ENCODE measurements at regions not wholly inside any gene's neighbourhood (a gene's known extent, or its start where the extent isn't known, plus 50 kb on each side); places are given as distances from the start of the nearest gene placed in this dataset.

- BruUV-seq (replicated peaks), result no TSS peak
- ChIA-PET CTCF (no interaction called here), POLR2A (ENCODE audit: unreplicated experiment) (no interaction called here)
- TF ChIP-seq, protein P1, sequence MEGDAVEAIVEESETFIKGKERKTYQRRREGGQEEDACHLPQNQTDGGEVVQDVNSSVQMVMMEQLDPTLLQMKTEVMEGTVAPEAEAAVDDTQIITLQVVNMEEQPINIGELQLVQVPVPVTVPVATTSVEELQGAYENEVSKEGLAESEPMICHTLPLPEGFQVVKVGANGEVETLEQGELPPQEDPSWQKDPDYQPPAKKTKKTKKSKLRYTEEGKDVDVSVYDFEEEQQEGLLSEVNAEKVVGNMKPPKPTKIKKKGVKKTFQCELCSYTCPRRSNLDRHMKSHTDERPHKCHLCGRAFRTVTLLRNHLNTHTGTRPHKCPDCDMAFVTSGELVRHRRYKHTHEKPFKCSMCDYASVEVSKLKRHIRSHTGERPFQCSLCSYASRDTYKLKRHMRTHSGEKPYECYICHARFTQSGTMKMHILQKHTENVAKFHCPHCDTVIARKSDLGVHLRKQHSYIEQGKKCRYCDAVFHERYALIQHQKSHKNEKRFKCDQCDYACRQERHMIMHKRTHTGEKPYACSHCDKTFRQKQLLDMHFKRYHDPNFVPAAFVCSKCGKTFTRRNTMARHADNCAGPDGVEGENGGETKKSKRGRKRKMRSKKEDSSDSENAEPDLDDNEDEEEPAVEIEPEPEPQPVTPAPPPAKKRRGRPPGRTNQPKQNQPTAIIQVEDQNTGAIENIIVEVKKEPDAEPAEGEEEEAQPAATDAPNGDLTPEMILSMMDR (conservative IDR thresholded peaks at IDR 0.05; ENCODE audit: low read depth, low read length), result peak; percentile 85
- TF ChIP-seq EZH2 (IDR thresholded peaks at IDR 0.05; ENCODE audit: low read length, unreplicated experiment) (no peak), EZH2phosphoT487 (IDR thresholded peaks at IDR 0.05; ENCODE audit: borderline replicate concordance, low read length) (no peak)
- intact Hi-C loops (cut with micrococcal nuclease), result loop anchor here (1.0 to 10.0 kb wide), 6 partner anchors 58 to 418 kb away; no protein-coding TSS in a partner anchor
- no peaks in the 10 kb centered on the region for H3K4me1 ChIP-seq (ENCODE audit: insufficient read depth, low read length)
- no peaks in the 10 kb centered on the region for H3K9me2 ChIP-seq (replicated peaks; ENCODE audit: low read length)
- H3K36me3 ChIP-seq (ENCODE audit: low read depth, low read length), result no peaks in the 10 kb centered on the region
- H2AFZ ChIP-seq (ENCODE audit: low read length), result no peak overlapping the region
- H3F3A ChIP-seq (ENCODE audit: low read length, unreplicated experiment), result no peaks in the 10 kb centered on the region
- no peaks in the 10 kb centered on the region for H4K20me1 ChIP-seq (ENCODE audit: low read length)
- no peaks in the 10 kb centered on the region for H3K9me3 ChIP-seq (ENCODE audit: low read length)
- H3K9ac ChIP-seq (ENCODE audit: low read length), result no peak overlapping the region
- no peaks in the 10 kb centered on the region for H3K27me3 ChIP-seq (ENCODE audit: low read length)
- H3K4me2 ChIP-seq (ENCODE audit: low read length), result no peak overlapping the region
- H3K27ac ChIP-seq (ENCODE audit: low read length), result no peak overlapping the region
- H3K79me2 ChIP-seq (ENCODE audit: low read length), result no peaks in the 10 kb centered on the region
- peak; percentile 82 for DNase-seq
- peak; percentile 81 for ATAC-seq
- H3K4me3 ChIP-seq (ENCODE audit: low read length), result no peak overlapping the region
Observed at GRCh38 chr12:71216725-71217579, 59.2 kb upstream of the TSPAN8 start.

DNA sequence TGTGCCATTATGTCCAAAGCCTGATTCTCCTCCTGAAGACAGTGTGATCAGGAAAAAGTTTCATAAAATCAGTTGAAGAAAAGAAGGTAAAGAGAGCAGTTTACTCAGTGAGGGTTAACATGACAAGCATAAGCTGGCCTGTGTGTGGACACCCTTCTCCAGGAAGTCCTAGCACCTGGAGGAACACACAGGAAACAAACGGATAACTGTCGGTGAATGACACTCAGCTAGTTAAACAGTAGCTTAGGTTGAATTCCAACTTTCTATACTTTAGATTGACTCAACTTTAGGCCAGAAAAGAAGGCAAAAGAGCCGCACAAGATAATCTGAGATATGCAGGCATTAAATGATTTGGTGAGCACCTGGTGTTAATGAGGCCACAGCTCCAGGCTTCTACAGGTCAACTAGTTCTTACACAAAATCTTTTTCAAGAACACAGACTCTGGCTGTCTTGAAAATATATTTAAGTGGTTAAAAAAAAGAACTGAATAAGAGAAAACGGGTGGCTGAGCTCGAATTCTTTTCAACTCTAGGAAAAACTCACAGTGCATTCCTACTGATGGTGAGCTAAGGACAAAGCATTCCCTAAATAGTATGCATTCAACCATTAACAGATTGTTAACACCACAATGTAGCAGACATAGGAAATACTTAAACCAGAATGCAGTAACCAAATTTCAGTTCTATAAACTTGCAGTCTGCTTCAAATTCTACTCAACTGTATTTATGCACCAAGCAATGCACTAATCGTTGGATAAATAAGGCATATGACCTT, 56.9 kb upstream of the TSPAN8 start:
- Histone ChIP-seq H3K27me3 (ENCODE audit: low read length) (no peaks in the 10 kb centered on the region), H3K9ac (ENCODE audit: low read length) (no peak overlapping the region), H4K20me1 (ENCODE audit: low read length) (no peaks in the 10 kb centered on the region), H3K36me3 (ENCODE audit: low read depth, low read length) (no peaks in the 10 kb centered on the region), H3K4me2 (ENCODE audit: low read length) (no peak overlapping the region), H3K4me1 (ENCODE audit: insufficient read depth, low read length) (no peaks in the 10 kb centered on the region), H2AFZ (ENCODE audit: low read length) (no peak overlapping the region), H3K79me2 (ENCODE audit: low read length) (no peaks in the 10 kb centered on the region), H3K4me3 (ENCODE audit: low read length) (no peak overlapping the region), H3F3A (ENCODE audit: low read length, unreplicated experiment) (no peaks in the 10 kb centered on the region), H3K27ac (ENCODE audit: low read length) (no peak overlapping the region), H3K9me3 (ENCODE audit: low read length) (peaks cover 5% of the 10 kb centered on the region; the same call in 1 of the 2 replicates), H3K9me2 (replicated peaks; ENCODE audit: low read length) (no peaks in the 10 kb centered on the region)
- intact Hi-C loops (cut with micrococcal nuclease), result loop anchor here (10.0 kb wide), 1 partner anchor 420 kb away; no protein-coding TSS in a partner anchor
- POLR2A ChIA-PET (ENCODE audit: unreplicated experiment), result interaction anchor here (0.5 to 0.6 kb wide), 2 partner anchors 79 to 965 kb away, joined by 4 to 5 read pairs; no protein-coding TSS in a partner anchor
- CTCF ChIA-PET, result no interaction called here
- TF ChIP-seq EZH2 (IDR thresholded peaks at IDR 0.05; ENCODE audit: low read length, unreplicated experiment), result no peak
- TF ChIP-seq, protein P1 (conservative IDR thresholded peaks at IDR 0.05; ENCODE audit: low read depth, low read length), result no peak
- no peak for TF ChIP-seq EZH2phosphoT487 (IDR thresholded peaks at IDR 0.05; ENCODE audit: borderline replicate concordance, low read length)
- ATAC-seq (no peak), DNase-seq (no peak)
- BruUV-seq (replicated peaks), result no TSS peak

Data from PC-3 (cell line).